ENCODE measurements at regions not wholly inside any gene's neighbourhood (a gene's known extent, or its start where the extent isn't known, plus 50 kb on each side); places are given as distances from the start of the nearest gene placed in this dataset.

DNA sequence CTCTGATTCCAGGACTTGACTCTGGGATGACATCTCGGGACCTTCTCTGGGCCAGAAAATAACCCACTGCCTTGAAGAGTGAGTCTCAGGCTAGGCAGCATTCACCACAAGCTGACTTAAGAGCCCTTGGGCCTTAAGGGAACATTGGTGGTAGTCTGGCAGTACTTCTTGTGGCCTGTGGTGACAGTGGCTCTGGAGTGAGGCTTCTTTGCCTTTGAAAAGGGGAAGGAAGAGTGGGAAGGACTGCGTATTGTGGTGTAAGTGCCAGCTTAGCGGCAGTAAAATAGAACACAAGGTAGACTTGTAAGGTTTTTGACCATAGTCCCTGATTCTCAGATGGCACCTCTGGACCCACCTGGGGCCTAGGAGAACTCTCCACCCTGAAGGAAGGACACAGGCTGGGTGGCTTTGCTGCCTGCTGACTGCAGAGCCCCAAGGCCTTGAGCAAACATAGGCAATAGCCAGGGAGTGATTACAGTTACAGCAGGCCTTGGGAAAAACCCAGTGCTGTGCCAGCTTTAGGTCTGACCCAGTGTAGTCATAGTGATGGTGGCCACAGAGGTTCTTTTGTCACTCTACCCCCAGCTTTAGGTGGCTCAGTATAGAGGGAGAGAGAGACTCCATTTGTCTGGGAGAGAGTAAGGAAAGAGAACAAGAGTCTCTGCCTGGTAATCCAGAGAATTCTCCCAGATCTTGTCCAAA, 483.9 kb downstream of the SH2D4B start:
- no peaks in the 10 kb centered on the region for H3K9me2 ChIP-seq (ENCODE audit: insufficient read depth, low read length)
- no peak overlapping the region for H3K4me3 ChIP-seq (ENCODE audit: low read depth, low read length, poor library complexity, severe bottlenecking)
- no peaks in the 10 kb centered on the region for H3K79me2 ChIP-seq (ENCODE audit: insufficient read depth, low read depth, low read length)
- no TSS peak for BruUV-seq (replicated peaks)
- DNase-seq (ENCODE audit: low spot score): no peak
- H3K36me3 ChIP-seq (ENCODE audit: insufficient read depth, low read length): no peaks in the 10 kb centered on the region
- ChIA-PET POLR2A (no interaction called here), CTCF (ENCODE audit: unreplicated experiment) (no interaction called here)
- H3K9me3 ChIP-seq (ENCODE audit: low read length): no peaks in the 10 kb centered on the region
- H2AFZ ChIP-seq (ENCODE audit: low read length): no peak overlapping the region
- no peaks in the 10 kb centered on the region for H3K4me1 ChIP-seq (ENCODE audit: insufficient read depth, low read length, poor library complexity, severe bottlenecking)
- intact Hi-C loops (cut with micrococcal nuclease; ENCODE audit: unreplicated experiment): no loop called here
- no peak overlapping the region for H3K4me2 ChIP-seq (ENCODE audit: low read length)
- H3K27ac ChIP-seq (ENCODE audit: low read depth, low read length, poor library complexity, severe bottlenecking): no peak overlapping the region
- TF ChIP-seq, protein P1, sequence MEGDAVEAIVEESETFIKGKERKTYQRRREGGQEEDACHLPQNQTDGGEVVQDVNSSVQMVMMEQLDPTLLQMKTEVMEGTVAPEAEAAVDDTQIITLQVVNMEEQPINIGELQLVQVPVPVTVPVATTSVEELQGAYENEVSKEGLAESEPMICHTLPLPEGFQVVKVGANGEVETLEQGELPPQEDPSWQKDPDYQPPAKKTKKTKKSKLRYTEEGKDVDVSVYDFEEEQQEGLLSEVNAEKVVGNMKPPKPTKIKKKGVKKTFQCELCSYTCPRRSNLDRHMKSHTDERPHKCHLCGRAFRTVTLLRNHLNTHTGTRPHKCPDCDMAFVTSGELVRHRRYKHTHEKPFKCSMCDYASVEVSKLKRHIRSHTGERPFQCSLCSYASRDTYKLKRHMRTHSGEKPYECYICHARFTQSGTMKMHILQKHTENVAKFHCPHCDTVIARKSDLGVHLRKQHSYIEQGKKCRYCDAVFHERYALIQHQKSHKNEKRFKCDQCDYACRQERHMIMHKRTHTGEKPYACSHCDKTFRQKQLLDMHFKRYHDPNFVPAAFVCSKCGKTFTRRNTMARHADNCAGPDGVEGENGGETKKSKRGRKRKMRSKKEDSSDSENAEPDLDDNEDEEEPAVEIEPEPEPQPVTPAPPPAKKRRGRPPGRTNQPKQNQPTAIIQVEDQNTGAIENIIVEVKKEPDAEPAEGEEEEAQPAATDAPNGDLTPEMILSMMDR (conservative IDR thresholded peaks at IDR 0.05; ENCODE audit: low read length): no peak
- no peaks in the 10 kb centered on the region for H4K20me1 ChIP-seq (ENCODE audit: insufficient read depth, low read length)

DNA sequence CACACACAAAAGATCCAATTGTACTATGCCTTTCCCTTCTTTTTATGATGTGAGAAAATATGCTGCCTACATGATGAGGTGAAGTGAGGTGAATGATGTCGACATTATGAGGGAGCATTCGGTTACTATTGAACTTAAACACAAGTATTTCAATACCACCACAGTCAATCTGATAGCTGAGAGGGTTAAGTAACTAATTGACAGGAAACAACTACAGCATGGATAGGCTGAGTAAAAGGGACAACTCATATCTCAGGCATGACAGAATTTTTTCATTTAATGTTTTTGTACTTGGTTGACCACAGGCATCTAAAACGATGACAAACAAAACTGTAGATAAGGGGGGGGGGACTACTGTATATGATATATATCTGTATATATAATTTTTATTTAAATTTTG, 488.9 kb downstream of the SH2D4B start:
- Histone ChIP-seq H3K4me2 (ENCODE audit: low read length) (no peak overlapping the region), H3K4me3 (ENCODE audit: low read depth, low read length, poor library complexity, severe bottlenecking) (no peak overlapping the region), H2AFZ (ENCODE audit: low read length) (no peak overlapping the region), H3K27ac (ENCODE audit: low read depth, low read length, poor library complexity, severe bottlenecking) (no peak overlapping the region), H3K79me2 (ENCODE audit: insufficient read depth, low read depth, low read length) (no peaks in the 10 kb centered on the region), H3K9me3 (ENCODE audit: low read length) (no peaks in the 10 kb centered on the region), H4K20me1 (ENCODE audit: insufficient read depth, low read length) (no peaks in the 10 kb centered on the region), H3K36me3 (ENCODE audit: insufficient read depth, low read length) (no peaks in the 10 kb centered on the region), H3K9me2 (ENCODE audit: insufficient read depth, low read length) (no peaks in the 10 kb centered on the region), H3K4me1 (ENCODE audit: insufficient read depth, low read length, poor library complexity, severe bottlenecking) (no peaks in the 10 kb centered on the region)
- intact Hi-C loops (cut with micrococcal nuclease; ENCODE audit: unreplicated experiment): no loop called here
- no peak for DNase-seq (ENCODE audit: low spot score)
- POLR2A ChIA-PET: interaction anchor here (0.6 kb wide), 1 partner anchor 20 kb away, joined by 3 read pairs; no protein-coding TSS in a partner anchor
- CTCF ChIA-PET (ENCODE audit: unreplicated experiment): no interaction called here
- no peak for TF ChIP-seq EZH2phosphoT487 (IDR thresholded peaks at IDR 0.05; ENCODE audit: borderline replicate concordance, low read depth, low read length)
- TF ChIP-seq, protein P1 (conservative IDR thresholded peaks at IDR 0.05; ENCODE audit: low read length): no peak
- no TSS peak for BruUV-seq (replicated peaks)

DNA sequence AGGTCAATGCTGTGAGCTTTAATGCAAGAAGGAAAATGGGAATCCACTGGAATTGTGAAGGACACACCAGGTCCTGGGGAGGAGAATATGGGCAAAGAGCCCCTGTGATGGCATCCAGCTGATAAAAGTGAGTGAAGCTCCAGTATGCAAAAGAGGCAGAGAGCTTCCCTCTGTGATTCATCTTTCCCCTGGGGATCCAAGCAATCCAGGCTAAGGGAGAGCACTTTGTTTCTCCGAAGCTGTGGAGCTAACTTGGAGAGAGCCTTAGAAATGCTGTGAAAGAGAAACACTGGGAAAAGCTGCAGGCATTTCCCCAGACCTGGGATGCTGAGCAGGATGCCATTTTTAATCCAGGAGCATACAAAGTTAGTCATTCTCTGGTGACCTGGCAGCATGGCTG, 489.5 kb downstream of the SH2D4B start:
- Histone ChIP-seq H3K4me2 (ENCODE audit: low read length) (no peak overlapping the region), H2AFZ (ENCODE audit: low read length) (no peak overlapping the region), H3K9me3 (ENCODE audit: low read length) (no peaks in the 10 kb centered on the region), H3K36me3 (ENCODE audit: insufficient read depth, low read length) (no peaks in the 10 kb centered on the region), H3K27ac (ENCODE audit: low read depth, low read length, poor library complexity, severe bottlenecking) (no peak overlapping the region), H3K9me2 (ENCODE audit: insufficient read depth, low read length) (no peaks in the 10 kb centered on the region), H3K79me2 (ENCODE audit: insufficient read depth, low read depth, low read length) (no peaks in the 10 kb centered on the region), H3K4me1 (ENCODE audit: insufficient read depth, low read length, poor library complexity, severe bottlenecking) (no peaks in the 10 kb centered on the region), H3K4me3 (ENCODE audit: low read depth, low read length, poor library complexity, severe bottlenecking) (no peak overlapping the region), H4K20me1 (ENCODE audit: insufficient read depth, low read length) (no peaks in the 10 kb centered on the region)
- CTCF ChIA-PET (ENCODE audit: unreplicated experiment): no interaction called here
- no peak for TF ChIP-seq EZH2phosphoT487 (IDR thresholded peaks at IDR 0.05; ENCODE audit: borderline replicate concordance, low read depth, low read length)
- TF ChIP-seq, protein P1 (conservative IDR thresholded peaks at IDR 0.05; ENCODE audit: low read length): no peak
- no TSS peak for BruUV-seq (replicated peaks)
- POLR2A ChIA-PET: no interaction called here
- intact Hi-C loops (cut with micrococcal nuclease; ENCODE audit: unreplicated experiment): no loop called here
- DNase-seq (ENCODE audit: low spot score): no peak

Data from OCI-LY7 (cell line).